BJ (cell line): ENCODE measurements at regions not wholly inside any gene's neighbourhood (a gene's known extent, or its start where the extent isn't known, plus 50 kb on each side); places are given as distances from the start of the nearest gene placed in this dataset.
"Not testable (repeated sequence)": the region's sequence is repeated elsewhere in the genome, so short reads cannot be mapped to it uniquely, and the experiment has no call there.

ENCODE experiments used
- CTCF ChIA-PET: fragments of 350-600 bp; formaldehyde crosslinking; extraction: SDS; loops from one replicate; lab custom pipeline; 2021; ENCODE audit warnings: antibody characterized with exemption, inconsistent platforms; lab: Yijun Ruan, JAX
- POLR2A ChIA-PET: fragments of 300-600 bp; sonication (Branson Sonifier 250); formaldehyde crosslinking; extraction: SDS; loops from one replicate; lab custom pipeline; 2021; ENCODE audit warnings: antibody characterized with exemption; lab: Charles Lee
- DNase-seq: peaks from one replicate; pipeline ENCODE4 v3.0.0-alpha.2; 2011; ENCODE audit warnings: low read depth
- H3K27me3 ChIP-seq: 2 replicates; pipeline ENCODE4 v1.6.0; 2011; ENCODE audit warnings: low read length; ENCODE audit not compliant: control insufficient read depth, insufficient read depth
- H3K36me3 ChIP-seq: 2 replicates; pipeline ENCODE4 v1.5.1; 2011; ENCODE audit warnings: low read length; ENCODE audit not compliant: control insufficient read depth, insufficient read depth
- H3K4me3 ChIP-seq: 2 replicates; pipeline ENCODE4 v1.5.1; 2011; ENCODE audit warnings: low read depth, mild to moderate bottlenecking, control low read depth, low read length
- CTCF ChIP-seq: IDR thresholded peaks from 2 replicates; pipeline ENCODE4 v1.5.1; 2011; ENCODE audit warnings: low read depth, mild to moderate bottlenecking, control low read depth, inconsistent platforms, low read length, moderate library complexity; ENCODE audit not compliant: insufficient read depth

- CTCF ChIA-PET = interaction anchor here (0.6 to 6.6 kb wide), 29 partner anchors 9 to 393 kb away, joined by 3 to 112 read pairs (median 4); no protein-coding TSS in a partner anchor
- POLR2A ChIA-PET = interaction anchor here (0.6 kb wide), 1 partner anchor 589 kb away, joined by 6 read pairs; no protein-coding TSS in a partner anchor
- H3K4me3 ChIP-seq = peak overlapping the region; percentile 41
- no peaks in the 10 kb centered on the region for H3K36me3 ChIP-seq
- DNase-seq = peak; percentile 7
- peaks cover 4% of the 10 kb centered on the region for H3K27me3 ChIP-seq
- peak; percentile 87 for TF ChIP-seq CTCF
Observed at GRCh38 chr17:21511363-21512195, 135.4 kb downstream of the KCNJ12 start.

- CTCF ChIA-PET = interaction anchor here (0.7 to 6.6 kb wide), 30 partner anchors 8 to 394 kb away, joined by 3 to 112 read pairs (median 4); no protein-coding TSS in a partner anchor
- Histone ChIP-seq H3K4me3 (no peak overlapping the region; the same call in 1 of the 2 replicates), H3K36me3 (no peaks in the 10 kb centered on the region), H3K27me3 (peaks cover 5% of the 10 kb centered on the region)
- no peak for DNase-seq
- POLR2A ChIA-PET = no interaction called here
- no peak for TF ChIP-seq CTCF
Observed at GRCh38 chr17:21512307-21513011, 136.3 kb downstream of the KCNJ12 start.

- ChIA-PET POLR2A (interaction anchor here (0.6 kb wide), 1 partner anchor 67 kb away, joined by 6 read pairs; no protein-coding TSS in a partner anchor), CTCF (interaction anchor here (0.6 to 6.6 kb wide), 26 partner anchors 11 to 394 kb away, joined by 3 to 112 read pairs (median 4); no protein-coding TSS in a partner anchor)
- H3K27me3 ChIP-seq = peaks cover 5% of the 10 kb centered on the region
- no peak for DNase-seq
- no peak overlapping the region; the same call in 1 of the 2 replicates for H3K4me3 ChIP-seq
- H3K36me3 ChIP-seq = no peaks in the 10 kb centered on the region
- TF ChIP-seq CTCF = peak; percentile 84
Observed at GRCh38 chr17:21513012-21513570, 136.9 kb downstream of the KCNJ12 start.

- H3K4me3 ChIP-seq, H3K27me3 ChIP-seq, DNase-seq, POLR2A ChIA-PET, H3K36me3 ChIP-seq: not testable (repeated sequence)
- CTCF ChIA-PET = interaction anchor here (1.2 to 6.6 kb wide), 6 partner anchors 10 to 395 kb away, joined by 3 to 112 read pairs (median 5); no protein-coding TSS in a partner anchor
Observed at GRCh38 chr17:21514567-21514966, 138.4 kb downstream of the KCNJ12 start.

GRCh38 chr17:21517538-21518293 lies 141.6 kb downstream of the KCNJ12 start:
- ChIA-PET CTCF (interaction anchor here (6.6 kb wide), 1 partner anchor 62 kb away, joined by 112 read pairs; no protein-coding TSS in a partner anchor), POLR2A (no interaction called here)
- H3K27me3 ChIP-seq = peaks cover 2% of the 10 kb centered on the region; the same call in 1 of the 2 replicates
- H3K4me3 ChIP-seq = no peak overlapping the region
- TF ChIP-seq CTCF = no peak
- no peaks in the 10 kb centered on the region for H3K36me3 ChIP-seq
- DNase-seq = no peak
